ENCODE measurements at regions not wholly inside any gene's neighbourhood (a gene's known extent, or its start where the extent isn't known, plus 50 kb on each side); places are given as distances from the start of the nearest gene placed in this dataset.

GRCh38 chr7:38052786-38053185 is 125.3 kb upstream of the STARD3NL start:
- Histone ChIP-seq H3K4me3 (no peak overlapping the region), H3K9me3 (replicated peaks) (no peaks in the 10 kb centered on the region; the same call in none of the 2 replicates), H3K36me3 (no peaks in the 10 kb centered on the region), H3K4me1 (no peaks in the 10 kb centered on the region), H3K27me3 (no peaks in the 10 kb centered on the region; the same call in 1 of the 2 replicates), H3K27ac (no peak overlapping the region)
- no peak for DNase-seq

GRCh38 chr7:38054199-38054598 is 123.8 kb upstream of the STARD3NL start:
- no peak overlapping the region for H3K27ac ChIP-seq
- no peaks in the 10 kb centered on the region; the same call in 1 of the 2 replicates for H3K9me3 ChIP-seq (replicated peaks)
- no peak for DNase-seq
- no peaks in the 10 kb centered on the region; the same call in 1 of the 2 replicates for H3K27me3 ChIP-seq
- no peaks in the 10 kb centered on the region for H3K4me1 ChIP-seq
- no peak overlapping the region for H3K4me3 ChIP-seq
- no peaks in the 10 kb centered on the region for H3K36me3 ChIP-seq

DNA sequence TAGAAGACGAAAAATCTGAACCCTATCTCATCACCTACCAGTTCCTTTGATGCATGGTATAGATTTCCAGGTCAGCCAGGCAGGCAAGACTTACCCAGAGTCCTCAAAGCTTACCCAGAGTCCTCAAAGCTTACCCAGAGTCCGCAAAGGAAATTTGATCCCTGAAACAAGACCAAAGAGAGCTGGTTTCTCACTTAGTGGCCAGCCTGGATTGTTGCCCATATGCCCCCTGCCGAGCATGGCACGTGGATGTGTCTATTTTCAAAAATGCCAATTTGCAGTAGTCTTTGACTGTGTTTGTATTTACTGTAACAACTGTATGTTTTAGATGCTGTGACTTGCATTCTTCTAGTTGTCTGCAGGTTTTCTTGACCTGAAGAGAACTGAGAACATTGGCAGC is 120.2 kb upstream of the STARD3NL start:
- Histone ChIP-seq H3K27me3 (no peaks in the 10 kb centered on the region; the same call in 1 of the 2 replicates), H3K9me3 (replicated peaks) (no peaks in the 10 kb centered on the region), H3K4me1 (no peaks in the 10 kb centered on the region), H3K36me3 (no peaks in the 10 kb centered on the region), H3K27ac (no peak overlapping the region), H3K4me3 (no peak overlapping the region)
- DNase-seq = peak; percentile 25 to 44

GRCh38 chr7:38060116-38060515 is 117.9 kb upstream of the STARD3NL start:
- Histone ChIP-seq H3K27me3 (no peaks in the 10 kb centered on the region; the same call in 1 of the 2 replicates), H3K9me3 (replicated peaks) (no peaks in the 10 kb centered on the region), H3K4me1 (no peaks in the 10 kb centered on the region), H3K27ac (no peak overlapping the region), H3K36me3 (no peaks in the 10 kb centered on the region), H3K4me3 (no peak overlapping the region)
- no peak for DNase-seq

GRCh38 chr7:38060637-38061036 is 117.4 kb upstream of the STARD3NL start:
- Histone ChIP-seq H3K27me3 (no peaks in the 10 kb centered on the region; the same call in 1 of the 2 replicates), H3K4me1 (no peaks in the 10 kb centered on the region), H3K4me3 (no peak overlapping the region), H3K9me3 (replicated peaks) (no peaks in the 10 kb centered on the region), H3K36me3 (no peaks in the 10 kb centered on the region), H3K27ac (no peak overlapping the region)
- DNase-seq = no peak

- no peaks in the 10 kb centered on the region for H3K9me3 ChIP-seq (replicated peaks)
- peaks cover 7% of the 10 kb centered on the region for H3K4me1 ChIP-seq
- DNase-seq = no peak
- H3K27ac ChIP-seq = no peak overlapping the region
- no peak overlapping the region for H3K4me3 ChIP-seq
- no peaks in the 10 kb centered on the region for H3K36me3 ChIP-seq
- no peaks in the 10 kb centered on the region for H3K27me3 ChIP-seq
These were observed 111.7 kb upstream of the STARD3NL start for GRCh38 chr7:38066391-38066790.

DNA sequence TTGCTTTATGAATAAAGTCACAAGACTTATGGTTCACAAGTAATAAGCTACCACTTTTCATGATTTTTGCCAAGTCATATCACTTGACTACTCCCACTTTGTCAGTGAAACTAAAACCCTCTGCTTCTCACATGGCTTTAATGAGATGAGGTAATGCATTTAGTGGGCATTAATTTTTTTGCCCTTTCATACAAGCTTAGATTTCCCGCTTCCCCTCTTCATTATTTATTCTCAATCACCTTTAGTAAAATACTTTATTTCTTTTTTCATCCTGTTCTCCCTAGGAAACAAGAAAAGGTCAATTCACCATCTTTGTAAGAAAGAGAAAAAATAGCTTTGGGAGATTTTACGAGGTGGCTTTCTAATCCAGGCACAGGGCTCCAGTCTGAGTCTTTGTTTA is 109.6 kb upstream of the STARD3NL start:
- H3K27me3 ChIP-seq = no peaks in the 10 kb centered on the region

DNA sequence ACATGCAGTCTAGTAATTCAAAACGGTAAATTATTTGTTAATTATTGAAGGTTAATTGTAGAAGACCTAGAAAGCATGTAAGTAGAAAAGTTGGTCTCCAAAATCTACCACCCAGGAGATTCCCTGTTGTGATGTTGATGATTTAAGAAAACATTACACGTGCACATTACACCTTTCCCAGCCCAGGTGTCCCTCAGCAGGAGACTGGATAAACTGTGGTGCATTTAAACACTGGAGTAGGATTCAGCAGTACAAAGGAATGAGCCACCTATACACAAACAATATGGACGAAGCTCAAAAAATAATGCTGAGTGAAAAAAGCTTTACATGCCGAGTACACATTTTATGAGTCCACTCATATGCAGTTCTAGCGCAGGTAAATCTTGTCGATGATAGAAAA is 109.0 kb upstream of the STARD3NL start:
- Histone ChIP-seq H3K27me3 (no peaks in the 10 kb centered on the region), H3K9me3 (replicated peaks) (no peaks in the 10 kb centered on the region)

More for the DNA sequence above, 109.6 kb upstream of the STARD3NL start:
- no peak overlapping the region for H3K4me3 ChIP-seq
- H3K36me3 ChIP-seq = no peaks in the 10 kb centered on the region
- H3K4me1 ChIP-seq = peaks cover 7% of the 10 kb centered on the region
- H3K9me3 ChIP-seq (replicated peaks) = no peaks in the 10 kb centered on the region
- peak in 1 of 2 experiments; percentile 25 for DNase-seq
- 0 out of 2 replicates have a peak overlapping the region, but pooled peaks have one; percentile 5 for H3K27ac ChIP-seq

GRCh38 chr7:38070718-38071117 is 107.3 kb upstream of the STARD3NL start:
- Histone ChIP-seq H3K36me3 (no peaks in the 10 kb centered on the region), H3K4me3 (no peak overlapping the region), H3K27ac (no peak overlapping the region), H3K9me3 (replicated peaks) (no peaks in the 10 kb centered on the region), H3K4me1 (peaks cover 7% of the 10 kb centered on the region), H3K27me3 (no peaks in the 10 kb centered on the region; the same call in 1 of the 2 replicates)
- DNase-seq = peak; percentile 22 to 61

More for the DNA sequence above, 109.0 kb upstream of the STARD3NL start:
- DNase-seq = no peak
- Histone ChIP-seq H3K4me3 (no peak overlapping the region), H3K27ac (no peak overlapping the region), H3K36me3 (no peaks in the 10 kb centered on the region), H3K4me1 (peaks cover 7% of the 10 kb centered on the region)

DNA sequence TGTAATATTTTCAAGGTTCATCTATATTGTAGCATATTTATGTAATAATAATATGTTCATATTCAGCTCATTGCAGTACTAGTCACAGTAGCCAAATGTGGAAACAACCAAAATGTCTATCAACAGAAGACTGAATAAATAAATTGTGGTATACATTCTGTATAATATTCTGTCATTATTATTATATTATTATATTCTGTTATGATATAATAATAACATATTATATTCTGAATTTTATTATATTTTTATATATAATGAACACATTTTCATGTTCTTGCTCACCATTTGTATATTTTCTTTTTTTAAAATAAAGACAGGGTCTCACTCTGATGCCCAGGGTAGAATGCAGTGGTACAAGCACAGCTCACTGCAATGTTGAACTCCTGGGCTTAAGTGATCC is 91.2 kb upstream of the STARD3NL start:
- no peak overlapping the region for H3K27ac ChIP-seq
- H3K9me3 ChIP-seq (replicated peaks) = no peaks in the 10 kb centered on the region
- no peak overlapping the region for H3K4me3 ChIP-seq
- H3K4me1 ChIP-seq = no peaks in the 10 kb centered on the region
- H3K27me3 ChIP-seq = no peaks in the 10 kb centered on the region
- no peak for DNase-seq
- no peaks in the 10 kb centered on the region for H3K36me3 ChIP-seq

- Histone ChIP-seq H3K4me1 (no peaks in the 10 kb centered on the region), H3K9me3 (replicated peaks) (no peaks in the 10 kb centered on the region), H3K27me3 (no peaks in the 10 kb centered on the region), H3K27ac (no peak overlapping the region), H3K4me3 (no peak overlapping the region), H3K36me3 (no peaks in the 10 kb centered on the region)
- no peak for DNase-seq
These were observed 75.5 kb upstream of the STARD3NL start for GRCh38 chr7:38102507-38102906.

DNA sequence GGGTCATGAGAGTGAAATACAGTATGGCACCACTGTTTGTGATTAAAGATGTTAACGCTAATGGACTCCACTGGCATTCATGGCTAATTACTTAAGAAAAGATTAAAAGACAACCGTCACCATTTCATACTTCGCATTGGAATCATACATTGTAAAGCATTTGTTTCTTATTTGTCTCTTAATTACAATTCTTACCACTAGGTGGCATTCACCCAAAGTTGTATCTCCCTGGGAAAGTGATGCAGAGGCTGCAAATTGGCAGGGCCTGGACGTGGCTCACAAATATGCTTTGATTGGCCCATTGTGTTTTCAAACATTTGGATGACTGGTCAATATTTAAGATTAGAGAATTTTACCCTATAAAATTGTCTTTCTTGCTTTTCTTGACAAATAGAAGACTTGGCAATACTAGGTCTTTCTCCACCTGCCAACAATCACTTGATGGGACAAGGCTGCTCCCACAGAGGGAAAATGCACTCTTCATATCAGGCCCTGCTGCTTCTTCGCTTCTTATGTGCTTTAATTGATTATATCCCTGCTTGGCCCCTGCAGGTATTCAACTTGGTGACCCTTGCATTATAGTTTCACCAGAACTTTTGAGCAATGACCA is 72.1 kb upstream of the STARD3NL start:
- Histone ChIP-seq H3K9me3 (replicated peaks) (no peaks in the 10 kb centered on the region), H3K4me3 (no peak overlapping the region), H3K27me3 (no peaks in the 10 kb centered on the region), H3K36me3 (no peaks in the 10 kb centered on the region), H3K4me1 (no peaks in the 10 kb centered on the region; the same call in 1 of the 2 replicates), H3K27ac (no peak overlapping the region)
- peak; percentile 16 to 72 for DNase-seq

- peak; percentile 71 to 90 for DNase-seq
- H3K4me1 ChIP-seq = no peaks in the 10 kb centered on the region; the same call in 1 of the 2 replicates
- no peaks in the 10 kb centered on the region for H3K36me3 ChIP-seq
- H3K9me3 ChIP-seq (replicated peaks) = no peaks in the 10 kb centered on the region
- no peak overlapping the region for H3K4me3 ChIP-seq
- H3K27me3 ChIP-seq = no peaks in the 10 kb centered on the region
- no peak overlapping the region for H3K27ac ChIP-seq
These were observed 70.6 kb upstream of the STARD3NL start for GRCh38 chr7:38107486-38107893.

DNA sequence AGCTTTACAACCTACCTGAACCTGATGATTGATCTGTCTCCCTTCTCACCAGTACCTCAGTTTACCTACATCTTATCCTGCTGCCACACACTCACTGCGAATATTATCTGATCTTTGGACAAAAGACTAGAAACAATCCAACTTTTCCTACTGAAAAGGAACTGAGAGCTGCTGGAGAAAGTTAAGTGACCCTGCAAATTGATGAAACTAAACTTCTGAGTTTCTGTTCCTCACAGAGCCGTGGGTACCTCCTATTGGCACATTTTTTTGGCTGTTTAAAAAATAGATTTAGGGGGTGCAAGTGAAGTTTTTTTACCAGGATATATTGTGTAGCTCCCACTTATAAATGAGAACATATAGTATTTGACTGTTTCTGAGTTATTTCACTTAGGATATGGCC is 66.0 kb upstream of the STARD3NL start:
- H3K4me1 ChIP-seq = no peaks in the 10 kb centered on the region; the same call in 1 of the 2 replicates
- 0 out of 2 replicates have a peak, but pooled peaks cover 2% of the 10 kb centered on the region for H3K27me3 ChIP-seq
- no peaks in the 10 kb centered on the region for H3K9me3 ChIP-seq (replicated peaks)
- DNase-seq = no peak
- no peaks in the 10 kb centered on the region for H3K36me3 ChIP-seq
- H3K4me3 ChIP-seq = no peak overlapping the region
- no peak overlapping the region for H3K27ac ChIP-seq

DNA sequence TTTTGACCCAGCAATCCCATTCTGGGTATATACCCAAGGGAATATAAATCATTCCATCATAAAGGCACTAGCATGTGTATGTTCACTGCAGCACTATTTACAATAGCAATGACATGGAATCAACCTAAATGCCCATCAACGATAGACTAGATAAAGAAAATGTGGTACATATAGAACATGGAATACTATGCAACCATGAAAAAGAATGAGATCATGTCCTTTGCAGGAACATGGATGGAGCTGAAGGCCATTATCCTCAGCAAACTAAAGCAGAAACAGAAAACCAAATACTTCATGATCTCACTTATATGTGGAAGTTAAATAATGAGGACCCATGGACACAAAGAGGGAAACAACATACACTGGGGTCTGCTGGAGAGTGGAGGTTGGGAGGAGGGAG is 58.0 kb upstream of the STARD3NL start:
- DNase-seq = no peak
- Histone ChIP-seq H3K9me3 (replicated peaks) (no peaks in the 10 kb centered on the region), H3K4me1 (no peaks in the 10 kb centered on the region), H3K27me3 (0 out of 2 replicates have a peak, but pooled peaks cover 2% of the 10 kb centered on the region), H3K36me3 (no peaks in the 10 kb centered on the region), H3K4me3 (no peak overlapping the region), H3K27ac (no peak overlapping the region)

GRCh38 chr7:38122501-38122900 is 55.5 kb upstream of the STARD3NL start:
- no peaks in the 10 kb centered on the region for H3K36me3 ChIP-seq
- H3K9me3 ChIP-seq (replicated peaks) = no peaks in the 10 kb centered on the region
- H3K27ac ChIP-seq = no peak overlapping the region
- H3K27me3 ChIP-seq = no peaks in the 10 kb centered on the region
- H3K4me1 ChIP-seq = no peaks in the 10 kb centered on the region
- DNase-seq = no peak
- no peak overlapping the region for H3K4me3 ChIP-seq
